HepG2 (cell line): ENCODE measurements at regions not wholly inside any gene's neighbourhood (a gene's known extent, or its start where the extent isn't known, plus 50 kb on each side); places are given as distances from the start of the nearest gene placed in this dataset.

Experiments
- ATAC-seq: fragments of 200-7000 bp; cut with Tn5 transposase; 3 replicates; pipeline ENCODE4 v1.9.1; 2020; ENCODE audit warnings: mild to moderate bottlenecking, moderate library complexity
- BruUV-seq: library from RNA; stranded (reverse); fragments of 400-500 nt; replicated peaks from 2 replicates; lab custom pipeline; 2021; lab: Mats Ljungman, UMichigan
- CTCF ChIA-PET: fragments of 300-600 bp; formaldehyde crosslinking; extraction: SDS; loops from one replicate; lab custom pipeline; 2021; ENCODE audit warnings: low total read pairs, inconsistent platforms, low intra/inter-chr PET ratio; lab: Yijun Ruan, JAX
- POLR2A ChIA-PET: fragments of 350-600 bp; sonication (Branson Sonifier 250); formaldehyde crosslinking; loops from one replicate; lab custom pipeline; 2020; ENCODE audit warnings: antibody characterized with exemption, inconsistent platforms; lab: Yijun Ruan, JAX
- DNase-seq: peaks from one replicate; pipeline ENCODE4 v3.0.0-alpha.2; 2015; ENCODE audit warnings: low spot score
- FAIRE-seq: peaks from 3 replicates; lab custom pipeline; 2011; peaks lifted over from hg19 to GRCh38; lab: Jason Lieb, UNC
- H2AFZ ChIP-seq: one replicate; pipeline ENCODE4 v1.6.1; 2011; ENCODE audit warnings: low read length, inconsistent platforms
- H3K27ac ChIP-seq: fragments of 300-600 bp; 3 replicates; pipeline ENCODE4 v1.8.0; 2011; ENCODE audit warnings: mixed run types, mild to moderate bottlenecking, mixed read lengths, low read length, inconsistent platforms; ENCODE audit not compliant: insufficient read depth; ENCODE audit errors: extremely low read length
- H3K27me3 ChIP-seq, 2 experiments: fragments of 200-600 bp in 1 of 2; 2 replicates in 1 of 2; 3 replicates in 1 of 2; pipeline versions ENCODE4 v1.6.0 to v1.8.0; 2011; ENCODE audit warnings: low read length in 2 of 2, mild to moderate bottlenecking in 2 of 2, moderate library complexity in 2 of 2, inconsistent platforms in 1 of 2; ENCODE audit not compliant: insufficient read depth in 2 of 2, control insufficient read depth in 1 of 2
- H3K36me3 ChIP-seq, 2 experiments: fragments of 200-600 bp in 1 of 2; replicated peaks in 1 of 2; 2 replicates in 1 of 2; 3 replicates in 1 of 2; pipeline versions ENCODE4 v1.5.1 to v1.8.0; 2011; ENCODE audit warnings: low read length in 2 of 2, inconsistent platforms in 1 of 2; ENCODE audit not compliant: insufficient read depth in 2 of 2, control insufficient read depth in 1 of 2
- H3K4me1 ChIP-seq: 2 replicates; pipeline ENCODE4 v1.5.1; 2012; ENCODE audit warnings: low read length, inconsistent platforms; ENCODE audit not compliant: insufficient read depth
- H3K4me2 ChIP-seq: 2 replicates; pipeline ENCODE4 v1.6.0; 2011; ENCODE audit warnings: low read depth, low read length, inconsistent platforms
- H3K4me3 ChIP-seq, 3 experiments: fragments of 200-600 bp in 1 of 3; sonication (generic), shearing (Covaris generic) in 1 of 3; replicated peaks in 1 of 3; 2 replicates each; pipeline ENCODE4 v1.5.1; 2011 to 2016; ENCODE audit warnings: low read length in 3 of 3, inconsistent platforms in 2 of 3, low read depth in 2 of 3, mild to moderate bottlenecking in 2 of 3, control low read depth in 1 of 3, mixed read lengths in 1 of 3; ENCODE audit not compliant: insufficient read depth in 1 of 3
- H3K79me2 ChIP-seq: one replicate; pipeline ENCODE4 v1.6.1; 2011; ENCODE audit warnings: low read length, inconsistent platforms; ENCODE audit not compliant: insufficient read depth
- H3K9ac ChIP-seq: 2 replicates; pipeline ENCODE4 v1.6.0; 2011; ENCODE audit warnings: mild to moderate bottlenecking, low read depth, low read length, inconsistent platforms; ENCODE audit not compliant: insufficient read depth
- H3K9me3 ChIP-seq: 2 replicates; pipeline ENCODE4 v1.5.1; 2012; ENCODE audit warnings: mild to moderate bottlenecking, low read length
- H4K20me1 ChIP-seq: 2 replicates; pipeline ENCODE4 v1.6.0; 2011; ENCODE audit warnings: inconsistent platforms, mild to moderate bottlenecking, low read length, moderate library complexity; ENCODE audit not compliant: insufficient read depth
- ARHGAP35 ChIP-seq: sonication (generic); formaldehyde crosslinking; IDR thresholded peaks from 2 replicates; pipeline ENCODE4 v1.9.0; 2022; ENCODE audit warnings: mild to moderate bottlenecking, inconsistent platforms, moderate library complexity, missing genetic modification reagents, borderline replicate concordance
- KLF6 ChIP-seq: IDR thresholded peaks from 2 replicates; pipeline ENCODE4 v1.8.0; 2016; ENCODE audit warnings: missing biosample characterization, missing genetic modification reagents
- NR1H2 ChIP-seq: sonication (generic); formaldehyde crosslinking; IDR thresholded peaks from 2 replicates; pipeline ENCODE4 v1.8.1; 2022; ENCODE audit warnings: low read depth, missing genetic modification reagents, borderline replicate concordance
- ZFP1 ChIP-seq: IDR thresholded peaks from 2 replicates; pipeline ENCODE4 v1.6.1; 2016
- ZFP62 ChIP-seq: sonication (generic); formaldehyde crosslinking; IDR thresholded peaks from 2 replicates; pipeline ENCODE4 v1.4.0; 2020; ENCODE audit warnings: missing genetic modification reagents
- WGBS: methylation state at CpG from one replicate; pipeline ENCODE4 v1.1.6; 2017; ENCODE audit warnings: low lambda C conversion rate; 5-methylcytosine and 5-hydroxymethylcytosine counted together
- in situ Hi-C: cut with HindIII; loops from 2 replicates; pipeline ENCODE4 v1.10.0; 2017; ENCODE audit warnings: low pct_unique_long_range_greater_than_20kb; ENCODE audit not compliant: extremely low pct_ligation_motif_present
- intact Hi-C: fragments of 100-400 bp; cut with micrococcal nuclease; formaldehyde crosslinking; loops from one replicate; pipeline ENCODE4 v1.10.0; 2022; ENCODE audit not compliant: unreplicated experiment
- TF ChIP-seq, protein P1 (sequence below): sonication (generic); formaldehyde crosslinking; IDR thresholded peaks from 2 replicates; pipeline ENCODE4 v1.9.0; 2021; ENCODE audit warnings: mild to moderate bottlenecking, missing genetic modification reagents
- TF ChIP-seq, protein P2 (sequence below): sonication (generic); formaldehyde crosslinking; IDR thresholded peaks from 2 replicates; pipeline ENCODE4 v1.5.1; 2020; ENCODE audit warnings: mild to moderate bottlenecking, missing genetic modification reagents, moderate library complexity

DNA sequence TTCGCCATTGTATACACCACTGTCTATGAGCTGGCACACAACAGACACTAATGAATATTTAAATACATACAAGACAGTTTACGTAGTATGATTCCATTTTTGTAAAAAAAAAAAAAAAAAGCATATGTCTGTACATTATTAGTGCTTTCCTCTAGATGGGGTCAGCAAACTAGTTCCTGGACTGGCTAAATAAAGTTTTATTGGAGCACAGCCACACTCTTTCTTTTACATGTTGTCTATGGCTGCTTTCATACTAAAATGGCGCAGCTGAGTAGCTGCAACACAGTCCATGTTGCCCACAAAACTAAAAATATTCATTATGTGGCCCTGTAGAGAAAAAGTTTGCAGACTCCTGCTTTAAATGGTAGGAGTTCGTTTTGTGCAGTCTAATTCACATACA lies 70.7 kb upstream of the FRMD4B start (continued):
- TF ChIP-seq, protein P1, sequence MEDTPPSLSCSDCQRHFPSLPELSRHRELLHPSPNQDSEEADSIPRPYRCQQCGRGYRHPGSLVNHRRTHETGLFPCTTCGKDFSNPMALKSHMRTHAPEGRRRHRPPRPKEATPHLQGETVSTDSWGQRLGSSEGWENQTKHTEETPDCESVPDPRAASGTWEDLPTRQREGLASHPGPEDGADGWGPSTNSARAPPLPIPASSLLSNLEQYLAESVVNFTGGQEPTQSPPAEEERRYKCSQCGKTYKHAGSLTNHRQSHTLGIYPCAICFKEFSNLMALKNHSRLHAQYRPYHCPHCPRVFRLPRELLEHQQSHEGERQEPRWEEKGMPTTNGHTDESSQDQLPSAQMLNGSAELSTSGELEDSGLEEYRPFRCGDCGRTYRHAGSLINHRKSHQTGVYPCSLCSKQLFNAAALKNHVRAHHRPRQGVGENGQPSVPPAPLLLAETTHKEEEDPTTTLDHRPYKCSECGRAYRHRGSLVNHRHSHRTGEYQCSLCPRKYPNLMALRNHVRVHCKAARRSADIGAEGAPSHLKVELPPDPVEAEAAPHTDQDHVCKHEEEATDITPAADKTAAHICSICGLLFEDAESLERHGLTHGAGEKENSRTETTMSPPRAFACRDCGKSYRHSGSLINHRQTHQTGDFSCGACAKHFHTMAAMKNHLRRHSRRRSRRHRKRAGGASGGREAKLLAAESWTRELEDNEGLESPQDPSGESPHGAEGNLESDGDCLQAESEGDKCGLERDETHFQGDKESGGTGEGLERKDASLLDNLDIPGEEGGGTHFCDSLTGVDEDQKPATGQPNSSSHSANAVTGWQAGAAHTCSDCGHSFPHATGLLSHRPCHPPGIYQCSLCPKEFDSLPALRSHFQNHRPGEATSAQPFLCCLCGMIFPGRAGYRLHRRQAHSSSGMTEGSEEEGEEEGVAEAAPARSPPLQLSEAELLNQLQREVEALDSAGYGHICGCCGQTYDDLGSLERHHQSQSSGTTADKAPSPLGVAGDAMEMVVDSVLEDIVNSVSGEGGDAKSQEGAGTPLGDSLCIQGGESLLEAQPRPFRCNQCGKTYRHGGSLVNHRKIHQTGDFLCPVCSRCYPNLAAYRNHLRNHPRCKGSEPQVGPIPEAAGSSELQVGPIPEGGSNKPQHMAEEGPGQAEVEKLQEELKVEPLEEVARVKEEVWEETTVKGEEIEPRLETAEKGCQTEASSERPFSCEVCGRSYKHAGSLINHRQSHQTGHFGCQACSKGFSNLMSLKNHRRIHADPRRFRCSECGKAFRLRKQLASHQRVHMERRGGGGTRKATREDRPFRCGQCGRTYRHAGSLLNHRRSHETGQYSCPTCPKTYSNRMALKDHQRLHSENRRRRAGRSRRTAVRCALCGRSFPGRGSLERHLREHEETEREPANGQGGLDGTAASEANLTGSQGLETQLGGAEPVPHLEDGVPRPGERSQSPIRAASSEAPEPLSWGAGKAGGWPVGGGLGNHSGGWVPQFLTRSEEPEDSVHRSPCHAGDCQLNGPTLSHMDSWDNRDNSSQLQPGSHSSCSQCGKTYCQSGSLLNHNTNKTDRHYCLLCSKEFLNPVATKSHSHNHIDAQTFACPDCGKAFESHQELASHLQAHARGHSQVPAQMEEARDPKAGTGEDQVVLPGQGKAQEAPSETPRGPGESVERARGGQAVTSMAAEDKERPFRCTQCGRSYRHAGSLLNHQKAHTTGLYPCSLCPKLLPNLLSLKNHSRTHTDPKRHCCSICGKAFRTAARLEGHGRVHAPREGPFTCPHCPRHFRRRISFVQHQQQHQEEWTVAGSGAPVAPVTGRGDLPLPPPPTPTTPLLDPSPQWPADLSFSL (CRISPR knock-in tag) = no peak
- TF ChIP-seq NR1H2 (CRISPR knock-in tag) = no peak
- TF ChIP-seq ZFP62 (CRISPR knock-in tag) = no peak

GRCh38 chr3:69454204-69454787 lies 68.4 kb upstream of the FRMD4B start:
- Histone ChIP-seq H3K79me2 (no peaks in the 10 kb centered on the region), H3K4me2 (no peak overlapping the region), H3K27ac (no peak overlapping the region), H3K4me1 (no peaks in the 10 kb centered on the region), H3K4me3 (no peak overlapping the region), H2AFZ (no peak overlapping the region), H3K9ac (no peak overlapping the region), H3K27me3 (no peaks in the 10 kb centered on the region), H4K20me1 (no peaks in the 10 kb centered on the region), H3K9me3 (no peaks in the 10 kb centered on the region), H3K36me3 (no peaks in the 10 kb centered on the region)
- no peak for FAIRE-seq
- no TSS peak for BruUV-seq
- 0% methylated on average over 5 of the region's 22 CpGs for WGBS
- POLR2A ChIA-PET = no interaction called here
- in situ Hi-C loops (no loop called here), intact Hi-C loops (loop anchor here (10.0 kb wide), 1 partner anchor 221 kb away; no protein-coding TSS in a partner anchor)
- CTCF ChIA-PET = no interaction called here
- ATAC-seq = no peak
- DNase-seq = no peak
- TF ChIP-seq, protein P2, sequence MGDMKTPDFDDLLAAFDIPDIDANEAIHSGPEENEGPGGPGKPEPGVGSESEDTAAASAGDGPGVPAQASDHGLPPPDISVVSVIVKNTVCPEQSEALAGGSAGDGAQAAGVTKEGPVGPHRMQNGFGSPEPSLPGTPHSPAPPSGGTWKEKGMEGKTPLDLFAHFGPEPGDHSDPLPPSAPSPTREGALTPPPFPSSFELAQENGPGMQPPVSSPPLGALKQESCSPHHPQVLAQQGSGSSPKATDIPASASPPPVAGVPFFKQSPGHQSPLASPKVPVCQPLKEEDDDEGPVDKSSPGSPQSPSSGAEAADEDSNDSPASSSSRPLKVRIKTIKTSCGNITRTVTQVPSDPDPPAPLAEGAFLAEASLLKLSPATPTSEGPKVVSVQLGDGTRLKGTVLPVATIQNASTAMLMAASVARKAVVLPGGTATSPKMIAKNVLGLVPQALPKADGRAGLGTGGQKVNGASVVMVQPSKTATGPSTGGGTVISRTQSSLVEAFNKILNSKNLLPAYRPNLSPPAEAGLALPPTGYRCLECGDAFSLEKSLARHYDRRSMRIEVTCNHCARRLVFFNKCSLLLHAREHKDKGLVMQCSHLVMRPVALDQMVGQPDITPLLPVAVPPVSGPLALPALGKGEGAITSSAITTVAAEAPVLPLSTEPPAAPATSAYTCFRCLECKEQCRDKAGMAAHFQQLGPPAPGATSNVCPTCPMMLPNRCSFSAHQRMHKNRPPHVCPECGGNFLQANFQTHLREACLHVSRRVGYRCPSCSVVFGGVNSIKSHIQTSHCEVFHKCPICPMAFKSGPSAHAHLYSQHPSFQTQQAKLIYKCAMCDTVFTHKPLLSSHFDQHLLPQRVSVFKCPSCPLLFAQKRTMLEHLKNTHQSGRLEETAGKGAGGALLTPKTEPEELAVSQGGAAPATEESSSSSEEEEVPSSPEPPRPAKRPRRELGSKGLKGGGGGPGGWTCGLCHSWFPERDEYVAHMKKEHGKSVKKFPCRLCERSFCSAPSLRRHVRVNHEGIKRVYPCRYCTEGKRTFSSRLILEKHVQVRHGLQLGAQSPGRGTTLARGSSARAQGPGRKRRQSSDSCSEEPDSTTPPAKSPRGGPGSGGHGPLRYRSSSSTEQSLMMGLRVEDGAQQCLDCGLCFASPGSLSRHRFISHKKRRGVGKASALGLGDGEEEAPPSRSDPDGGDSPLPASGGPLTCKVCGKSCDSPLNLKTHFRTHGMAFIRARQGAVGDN (CRISPR knock-in tag) = no peak
- TF ChIP-seq KLF6 (CRISPR knock-in tag) (no peak), ZFP1 (CRISPR knock-in tag) (no peak), ARHGAP35 (CRISPR knock-in tag) (no peak)
